ENCODE measurements at regions not wholly inside any gene's neighbourhood (a gene's known extent, or its start where the extent isn't known, plus 50 kb on each side); places are given as distances from the start of the nearest gene placed in this dataset.

GRCh38 chr10:35852721-35853120 is 210.6 kb upstream of the FZD8 start:
- H3K9ac ChIP-seq (ENCODE audit: low read length), result no peak overlapping the region
- H4K20me1 ChIP-seq (ENCODE audit: insufficient read depth, low read length), result no peaks in the 10 kb centered on the region
- DNase-seq, result no peak
- no peak overlapping the region for H3K27ac ChIP-seq (ENCODE audit: low read length)
- H3F3A ChIP-seq (ENCODE audit: insufficient read depth, low read length), result no peaks in the 10 kb centered on the region
- no peaks in the 10 kb centered on the region for H3K9me3 ChIP-seq (replicated peaks; ENCODE audit: insufficient read depth, low read length)
- H3K9me2 ChIP-seq (replicated peaks; ENCODE audit: insufficient read depth, low read length), result no peaks in the 10 kb centered on the region
- H3K4me2 ChIP-seq (ENCODE audit: low read depth, low read length), result no peak overlapping the region
- TF ChIP-seq EZH2 (optimal IDR thresholded peaks at IDR 0.05; ENCODE audit: low read depth, low read length) (no peak), EZH2phosphoT487 (IDR thresholded peaks at IDR 0.05; ENCODE audit: low read length) (no peak), CTCF (IDR thresholded peaks at IDR 0.05; ENCODE audit: low read length) (no peak)
- H3K27me3 ChIP-seq (replicated peaks; ENCODE audit: insufficient read depth, low read length), result no peaks in the 10 kb centered on the region
- H3K79me2 ChIP-seq (ENCODE audit: low read length), result no peaks in the 10 kb centered on the region
- no peaks in the 10 kb centered on the region for H3K36me3 ChIP-seq (replicated peaks; ENCODE audit: insufficient read depth, low read length)
- H3K4me3 ChIP-seq (ENCODE audit: low read length), result no peak overlapping the region
- H3K4me1 ChIP-seq (ENCODE audit: low read length), result no peaks in the 10 kb centered on the region
- no peak overlapping the region for H2AFZ ChIP-seq (ENCODE audit: low read length)

DNA sequence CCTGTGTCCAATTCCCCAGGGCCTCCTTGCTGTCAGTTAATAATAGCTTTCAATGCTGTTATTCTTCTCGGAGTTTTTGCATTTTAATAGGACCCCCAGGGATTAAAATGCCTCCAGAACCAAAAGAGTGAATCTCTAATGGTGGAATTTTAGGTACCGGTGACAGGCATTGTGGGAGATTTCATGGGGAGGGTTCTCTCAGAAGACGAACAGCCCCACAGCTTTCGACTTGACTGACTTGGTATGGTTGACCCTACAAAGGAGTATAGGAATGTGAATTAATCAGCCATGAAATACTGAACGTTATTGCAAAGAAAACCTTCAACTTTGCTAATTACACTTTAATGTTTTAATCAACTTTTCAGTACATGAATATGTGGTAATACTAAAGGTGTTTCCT is 206.3 kb upstream of the FZD8 start:
- TF ChIP-seq EZH2phosphoT487 (IDR thresholded peaks at IDR 0.05; ENCODE audit: low read length) (no peak), CTCF (IDR thresholded peaks at IDR 0.05; ENCODE audit: low read length) (no peak), EZH2 (optimal IDR thresholded peaks at IDR 0.05; ENCODE audit: low read depth, low read length) (no peak)
- no peaks in the 10 kb centered on the region for H3K79me2 ChIP-seq (ENCODE audit: low read length)
- no peaks in the 10 kb centered on the region for H3K27me3 ChIP-seq (replicated peaks; ENCODE audit: insufficient read depth, low read length)
- no peaks in the 10 kb centered on the region for H3F3A ChIP-seq (ENCODE audit: insufficient read depth, low read length)
- no peak for DNase-seq
- no peaks in the 10 kb centered on the region for H3K4me1 ChIP-seq (ENCODE audit: low read length)
- no peak overlapping the region for H2AFZ ChIP-seq (ENCODE audit: low read length)
- no peaks in the 10 kb centered on the region for H3K9me2 ChIP-seq (replicated peaks; ENCODE audit: insufficient read depth, low read length)
- no peak overlapping the region for H3K9ac ChIP-seq (ENCODE audit: low read length)
- no peaks in the 10 kb centered on the region for H3K9me3 ChIP-seq (replicated peaks; ENCODE audit: insufficient read depth, low read length)
- no peaks in the 10 kb centered on the region for H4K20me1 ChIP-seq (ENCODE audit: insufficient read depth, low read length)
- no peaks in the 10 kb centered on the region for H3K36me3 ChIP-seq (replicated peaks; ENCODE audit: insufficient read depth, low read length)
- no peak overlapping the region for H3K4me3 ChIP-seq (ENCODE audit: low read length)
- no peak overlapping the region for H3K27ac ChIP-seq (ENCODE audit: low read length)
- no peak overlapping the region for H3K4me2 ChIP-seq (ENCODE audit: low read depth, low read length)

- no peak for DNase-seq
- no peak overlapping the region for H2AFZ ChIP-seq (ENCODE audit: low read length)
- no peaks in the 10 kb centered on the region for H3K9me2 ChIP-seq (replicated peaks; ENCODE audit: insufficient read depth, low read length)
- TF ChIP-seq EZH2phosphoT487 (IDR thresholded peaks at IDR 0.05; ENCODE audit: low read length) (no peak), CTCF (IDR thresholded peaks at IDR 0.05; ENCODE audit: low read length) (no peak), EZH2 (optimal IDR thresholded peaks at IDR 0.05; ENCODE audit: low read depth, low read length) (no peak)
- no peaks in the 10 kb centered on the region for H3K4me1 ChIP-seq (ENCODE audit: low read length)
- H3K27me3 ChIP-seq (replicated peaks; ENCODE audit: insufficient read depth, low read length), result no peaks in the 10 kb centered on the region
- H4K20me1 ChIP-seq (ENCODE audit: insufficient read depth, low read length), result no peaks in the 10 kb centered on the region
- no peak overlapping the region for H3K9ac ChIP-seq (ENCODE audit: low read length)
- no peaks in the 10 kb centered on the region for H3K9me3 ChIP-seq (replicated peaks; ENCODE audit: insufficient read depth, low read length)
- H3K4me3 ChIP-seq (ENCODE audit: low read length), result no peak overlapping the region
- H3K27ac ChIP-seq (ENCODE audit: low read length), result no peak overlapping the region
- no peaks in the 10 kb centered on the region for H3K36me3 ChIP-seq (replicated peaks; ENCODE audit: insufficient read depth, low read length)
- H3F3A ChIP-seq (ENCODE audit: insufficient read depth, low read length), result no peaks in the 10 kb centered on the region
- no peaks in the 10 kb centered on the region for H3K79me2 ChIP-seq (ENCODE audit: low read length)
- H3K4me2 ChIP-seq (ENCODE audit: low read depth, low read length), result no peak overlapping the region
Observed at GRCh38 chr10:35844686-35845085, 202.6 kb upstream of the FZD8 start.

All from MM.1S (cell line).